Heart right ventricle (tissue), 16 donors: ENCODE measurements at regions not wholly inside any gene's neighbourhood (a gene's known extent, or its start where the extent isn't known, plus 50 kb on each side); places are given as distances from the start of the nearest gene placed in this dataset.

Experiments used
- ATAC-seq, 8 donors: fragments of 200-7000 bp; cut with Tn5 transposase; one replicate each; pipeline ENCODE4 v1.9.1; 2020; ENCODE audit warnings: mild to moderate bottlenecking in 8 of 8, moderate library complexity in 8 of 8, moderate number of reproducible peaks in 1 of 8
- DNase-seq, 2 donors: peaks; one replicate each; pipeline ENCODE4 v3.0.0-alpha.2; 2020
- H3K27ac ChIP-seq, 10 donors: fragments of 200-600 bp; sonication (generic) in 2 of 10; one replicate each; pipeline versions ENCODE4 v1.5.0 to v1.8.0; 2020 to 2022; ENCODE audit warnings: mild to moderate bottlenecking in 3 of 10
- H3K27me3 ChIP-seq, 7 donors: fragments of 200-600 bp; one replicate each; pipeline ENCODE4 v1.8.0; 2021 to 2022; ENCODE audit warnings: mild to moderate bottlenecking in 2 of 7
- H3K36me3 ChIP-seq, 9 donors: fragments of 200-600 bp; sonication (generic) in 1 of 9; one replicate each; pipeline versions ENCODE4 v1.5.0 to v1.8.0; 2020 to 2022; ENCODE audit warnings: mild to moderate bottlenecking in 2 of 9
- H3K4me1 ChIP-seq, 9 donors: fragments of 200-600 bp; sonication (generic) in 1 of 9; one replicate each; pipeline versions ENCODE4 v1.5.0 to v1.8.0; 2020 to 2022; ENCODE audit warnings: mild to moderate bottlenecking in 4 of 9
- H3K4me3 ChIP-seq, 10 donors: fragments of 200-600 bp; sonication (generic) in 2 of 10; one replicate each; pipeline versions ENCODE4 v1.5.0 to v1.8.0; 2020 to 2022; ENCODE audit warnings: mild to moderate bottlenecking in 7 of 10, moderate library complexity in 2 of 10
- H3K9me3 ChIP-seq, 11 donors: fragments of 200-600 bp in 10 of 11; sonication (generic) in 2 of 11; one replicate each; pipeline versions ENCODE4 v1.5.0 to v1.8.0; 2013 to 2022; ENCODE audit warnings: mild to moderate bottlenecking in 2 of 11, control low read depth in 1 of 11, moderate library complexity in 1 of 11
- CTCF ChIP-seq, 9 donors: fragments of 200-600 bp; sonication (generic) in 2 of 9; IDR thresholded peaks; one replicate each; pipeline versions ENCODE4 v1.5.0 to v1.8.0; 2021 to 2022; ENCODE audit warnings: antibody characterized with exemption in 9 of 9, mild to moderate bottlenecking in 5 of 9, moderate library complexity in 1 of 9
- WGBS, 2 donors: extraction: QIAGEN DNeasy Blood & Tissue Kit; methylation state at CpG; one replicate each; pipeline ENCODE4 v1.1.7; 2013; ENCODE audit warnings: inconsistent platforms in 1 of 2; 5-methylcytosine and 5-hydroxymethylcytosine counted together
- intact Hi-C, 10 donors: fragments of 100-400 bp; cut with DNase I; formaldehyde crosslinking; loops; one replicate each; pipeline versions ENCODE4 v1.11.1 to v1.14.2; 2022
- donor health status: Arrhythmogenic right ventricular cardiomyopathy.
- donor health status: ischemic (EF 13 %, LVEDD 7.1; RV severe dilation, severe dysfunction).
- donor health status: healthy with polysubstance abuse.
- donor health status: DM: no; HTN: yes; CAD: no.
- donor health status: DM: no; HTN: no; CAD: no.
- donor health status: ischemic (EF 25% LVEDD 6.9; RV normal size, moderate dysfunction).
- donor health status: ischemic (EF 25% LVEDD 5.7; RV mildly dilated, moderate dysfunction).
- donor health status: healthy.
- donor health status: DM: yes; HTN: yes; CAD: no.
- donor health status: Ischemic cardiomyopathy.
- donor health status: ischemic (EF 35%, LVEDD 5.7; RV mildly dilated, moderate dysfunction).
- donor health status: nonischemic (EF 11% LVEDD 7.7; RV severe dilation, severe dysfunction).
- donor health status: DM: yes; HTN: yes; CAD: no.
- donor health status: PGD.
- donor health status: ischemic (EF 29% LVEDD 5.4; RV normal size, mild dysfunction).
- donor health status: nonischemic (EF 23%, LVEDD 6.1; RV moderate dilation, normal function).

- 94 to 97% methylated on average over 2 of the region's 2 CpGs for WGBS, 2 donors
- intact Hi-C loops: loop anchor here in 1 of 10 donors (2.0 kb wide), 1 partner anchor 54 kb away; no protein-coding TSS in a partner anchor
- Histone ChIP-seq H3K36me3 (no peaks in the 10 kb centered on the region), H3K27ac (no peak overlapping the region), H3K4me1 (peaks cover 0 to 10% (median 0%) of the 10 kb centered on the region in 9 donors), H3K4me3 (no peak overlapping the region), H3K9me3 (peaks cover 0 to 29% (median 0%) of the 10 kb centered on the region in 11 donors), H3K27me3 (no peaks in the 10 kb centered on the region)
- TF ChIP-seq CTCF (IDR thresholded peaks at IDR 0.05): no peak
- ATAC-seq (no peak), DNase-seq (no peak)
Measured at GRCh38 chr9:2344436-2344835, 277.2 kb upstream of the VLDLR start.

DNA sequence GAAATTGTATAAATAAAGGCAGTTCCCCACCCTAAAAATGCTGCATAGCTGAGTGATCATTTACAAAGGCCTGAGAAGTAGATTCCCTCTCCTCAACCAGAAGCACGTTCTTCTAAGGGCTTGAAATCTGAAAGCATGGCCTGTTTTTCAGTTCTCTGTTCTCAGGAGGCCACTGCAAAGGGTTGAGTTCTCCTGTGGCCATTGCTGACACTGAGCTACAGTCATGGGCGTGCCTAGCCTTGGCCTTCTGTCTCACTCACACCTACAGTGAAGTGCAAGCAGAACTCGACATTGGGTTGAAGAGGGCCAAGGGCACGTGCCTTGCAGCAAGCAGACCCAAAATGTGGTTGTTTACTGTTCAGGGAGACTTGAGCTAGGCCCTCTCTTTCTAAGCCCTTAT, 276.6 kb upstream of the VLDLR start:
- 67 to 82% methylated on average over 4 of the region's 4 CpGs for WGBS, 2 donors
- ATAC-seq: peak in 1 of 8 donors; percentile 37

DNA sequence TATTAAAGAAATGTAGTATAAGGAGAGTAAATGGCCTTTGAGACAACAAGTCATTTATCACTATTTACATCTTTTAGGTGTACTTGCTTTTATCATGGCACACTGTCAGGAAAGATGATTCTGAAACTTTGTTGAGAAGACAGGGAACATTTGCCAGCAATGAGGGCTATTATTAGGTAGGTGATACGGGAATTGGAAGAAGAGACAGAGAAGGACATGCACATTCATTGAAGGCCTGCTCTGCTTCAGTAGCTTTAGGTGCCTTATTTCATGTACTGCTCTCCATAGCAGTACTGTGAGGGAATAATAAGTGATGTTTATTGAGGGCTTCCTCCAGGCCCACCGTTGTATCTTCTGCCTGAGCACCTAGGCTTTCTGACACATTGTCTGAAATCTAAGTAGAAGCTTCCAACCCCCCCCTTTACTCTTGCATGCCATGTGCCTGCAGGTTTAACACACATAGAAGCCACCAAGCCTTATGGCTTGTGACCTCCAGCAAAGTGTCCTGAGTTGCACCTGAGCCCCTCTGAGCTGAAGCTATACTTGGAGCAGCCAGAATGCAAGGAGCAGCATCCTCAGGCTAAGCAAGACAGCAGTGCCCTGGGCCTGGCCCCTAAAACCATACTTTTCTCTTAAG, 275.2 kb upstream of the VLDLR start:
- Histone ChIP-seq H3K27ac (peak overlapping the region in 1 of 10 donors; percentile 51), H3K4me3 (no peak overlapping the region), H3K9me3 (peaks cover 0 to 35% (median 0%) of the 10 kb centered on the region in 11 donors), H3K27me3 (no peaks in the 10 kb centered on the region), H3K36me3 (no peaks in the 10 kb centered on the region), H3K4me1 (peaks cover 0 to 10% (median 0%) of the 10 kb centered on the region in 9 donors)
- TF ChIP-seq CTCF (IDR thresholded peaks at IDR 0.05): no peak
- intact Hi-C loops: no loop called here
- ATAC-seq (peak in 3 of 8 donors; percentile 56 to 74 (median 69)), DNase-seq (no peak)
- WGBS, 2 donors: 68 to 80% methylated on average over 2 of the region's 2 CpGs

More for the DNA sequence above, 276.6 kb upstream of the VLDLR start:
- Histone ChIP-seq H3K27ac (no peak overlapping the region), H3K9me3 (peaks cover 0 to 29% (median 0%) of the 10 kb centered on the region in 11 donors), H3K4me3 (no peak overlapping the region), H3K27me3 (no peaks in the 10 kb centered on the region), H3K36me3 (no peaks in the 10 kb centered on the region), H3K4me1 (peaks cover 0 to 10% (median 0%) of the 10 kb centered on the region in 9 donors)
- no peak for DNase-seq
- TF ChIP-seq CTCF (IDR thresholded peaks at IDR 0.05): no peak
- intact Hi-C loops: loop anchor here in 1 of 10 donors (2.0 kb wide), 1 partner anchor 54 kb away; no protein-coding TSS in a partner anchor

- WGBS, 2 donors: 92% methylated on average over 3 of the region's 3 CpGs
- no peak for TF ChIP-seq CTCF (IDR thresholded peaks at IDR 0.05)
- intact Hi-C loops: no loop called here
- ATAC-seq: no peak
- DNase-seq: no peak
- H3K4me3 ChIP-seq: no peak overlapping the region
- H3K27me3 ChIP-seq: no peaks in the 10 kb centered on the region
- H3K36me3 ChIP-seq: no peaks in the 10 kb centered on the region
- H3K9me3 ChIP-seq: peaks cover 0 to 34% (median 0%) of the 10 kb centered on the region in 11 donors
- H3K27ac ChIP-seq: no peak overlapping the region
- peaks cover 0 to 4% (median 0%) of the 10 kb centered on the region in 9 donors for H3K4me1 ChIP-seq
Measured at GRCh38 chr9:2351324-2351723, 270.3 kb upstream of the VLDLR start.
